GM21786 (cell line): ENCODE measurements at regions not wholly inside any gene's neighbourhood (a gene's known extent, or its start where the extent isn't known, plus 50 kb on each side); places are given as distances from the start of the nearest gene placed in this dataset.

ENCODE experiments used
- ATAC-seq: cut with Tn5 transposase; IDR thresholded peaks from one replicate; pipeline ENCODE4 v1.9.1; 2021; ENCODE audit not compliant: unreplicated experiment

DNA sequence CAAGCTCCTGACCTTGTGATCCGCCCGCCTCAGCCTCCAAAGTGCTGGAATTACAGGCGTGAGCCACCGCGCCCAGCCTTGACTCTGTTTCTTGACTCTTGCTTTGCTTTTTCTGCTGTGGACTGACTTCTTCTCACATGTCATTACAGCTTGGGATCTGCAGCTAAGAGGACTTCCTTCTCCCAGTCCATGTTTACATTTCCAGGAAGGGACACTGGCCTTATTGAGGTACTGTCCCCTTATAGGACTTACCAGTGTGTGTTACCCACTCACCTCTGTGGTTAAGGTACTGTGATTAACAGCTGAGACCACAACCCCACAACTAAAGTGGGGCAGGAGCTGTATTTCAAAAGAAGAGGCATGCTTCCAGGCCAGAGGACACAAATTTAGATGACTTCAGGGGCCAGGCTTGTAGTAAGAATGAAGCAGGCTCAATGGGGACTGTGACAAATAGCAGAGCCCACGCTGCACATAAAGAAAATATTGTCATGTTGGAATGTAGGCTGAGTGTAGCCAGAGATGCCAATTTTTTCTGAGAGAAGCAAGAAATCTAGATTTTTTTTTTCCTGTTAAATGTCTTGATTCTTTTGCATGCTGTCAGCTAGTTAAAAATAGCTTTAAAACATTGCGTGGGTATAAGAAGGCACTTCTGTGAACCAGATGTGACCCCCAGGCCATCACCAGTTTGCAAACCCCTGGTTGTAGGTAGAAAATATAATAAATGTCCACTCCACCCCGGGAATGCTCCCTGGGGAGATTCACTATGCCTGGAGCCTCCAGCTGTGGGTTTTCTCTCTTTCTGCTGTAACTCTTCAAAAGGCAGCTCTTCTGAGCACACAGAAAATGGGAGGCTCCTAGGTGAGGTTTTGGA is 75.0 kb downstream of the PTPDC1 start:
- ATAC-seq = no peak

DNA sequence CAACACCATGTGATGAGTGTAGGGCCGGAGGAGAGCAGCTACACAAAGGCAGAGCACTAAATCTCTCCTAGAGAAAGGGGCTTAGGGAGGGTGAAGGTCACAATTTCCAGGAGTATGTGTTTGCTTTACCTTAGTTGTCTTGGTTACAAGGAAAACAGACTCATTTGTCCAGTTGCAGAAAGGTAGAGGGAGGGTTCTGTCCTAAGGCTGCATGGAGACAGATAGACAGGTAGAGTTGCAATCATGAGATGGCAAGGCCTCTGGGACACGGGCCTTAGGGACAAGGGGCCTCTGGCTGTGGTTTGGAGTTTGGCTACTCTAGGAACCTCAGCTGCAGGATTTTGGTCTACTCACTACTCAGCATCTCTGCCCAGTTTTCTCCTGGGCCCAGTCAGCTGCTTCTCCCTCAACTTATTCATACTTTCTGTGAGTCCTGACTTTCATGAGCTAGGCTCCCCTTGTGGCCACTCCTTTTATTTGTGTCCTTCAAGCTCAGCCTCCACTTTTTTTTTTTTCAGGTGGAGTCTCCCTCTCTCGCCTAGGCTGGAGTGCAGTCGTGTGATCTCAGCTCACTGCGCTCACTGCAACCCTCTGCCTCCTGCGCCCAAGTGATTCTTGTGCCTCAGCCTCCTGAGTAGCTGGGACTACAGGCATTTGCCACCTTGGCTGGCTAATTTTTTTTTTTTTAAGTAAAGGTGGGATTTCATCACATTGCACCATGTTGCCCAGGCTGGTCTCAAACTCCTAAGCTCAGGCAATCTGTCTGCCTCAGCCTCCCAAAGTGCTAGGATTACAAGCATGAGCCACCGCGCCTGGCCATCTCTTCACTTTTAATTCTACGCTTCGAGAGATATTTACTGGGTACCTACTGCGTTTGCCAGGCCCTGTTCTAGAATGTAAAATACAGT is 76.6 kb downstream of the PTPDC1 start:
- ATAC-seq = no peak

DNA sequence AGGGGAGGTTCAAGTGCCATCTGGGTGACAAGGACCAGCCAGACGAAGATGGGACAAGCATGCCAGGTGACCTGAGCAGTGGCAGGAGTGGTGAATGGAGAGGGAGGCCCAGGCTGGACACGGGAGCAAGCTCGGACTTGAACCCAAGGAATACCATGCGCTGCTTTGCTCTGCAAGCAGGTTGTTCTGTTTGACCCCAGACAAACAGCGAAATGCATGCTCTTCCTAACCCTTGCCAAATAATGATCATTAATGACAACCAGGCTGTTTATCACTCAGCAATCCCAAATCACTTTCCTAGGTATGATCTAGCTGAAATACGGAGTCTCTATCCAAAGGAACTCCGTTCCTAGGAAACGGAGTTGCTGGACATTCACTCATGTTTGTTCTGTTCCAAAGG is 77.4 kb downstream of the PTPDC1 start:
- no peak for ATAC-seq

DNA sequence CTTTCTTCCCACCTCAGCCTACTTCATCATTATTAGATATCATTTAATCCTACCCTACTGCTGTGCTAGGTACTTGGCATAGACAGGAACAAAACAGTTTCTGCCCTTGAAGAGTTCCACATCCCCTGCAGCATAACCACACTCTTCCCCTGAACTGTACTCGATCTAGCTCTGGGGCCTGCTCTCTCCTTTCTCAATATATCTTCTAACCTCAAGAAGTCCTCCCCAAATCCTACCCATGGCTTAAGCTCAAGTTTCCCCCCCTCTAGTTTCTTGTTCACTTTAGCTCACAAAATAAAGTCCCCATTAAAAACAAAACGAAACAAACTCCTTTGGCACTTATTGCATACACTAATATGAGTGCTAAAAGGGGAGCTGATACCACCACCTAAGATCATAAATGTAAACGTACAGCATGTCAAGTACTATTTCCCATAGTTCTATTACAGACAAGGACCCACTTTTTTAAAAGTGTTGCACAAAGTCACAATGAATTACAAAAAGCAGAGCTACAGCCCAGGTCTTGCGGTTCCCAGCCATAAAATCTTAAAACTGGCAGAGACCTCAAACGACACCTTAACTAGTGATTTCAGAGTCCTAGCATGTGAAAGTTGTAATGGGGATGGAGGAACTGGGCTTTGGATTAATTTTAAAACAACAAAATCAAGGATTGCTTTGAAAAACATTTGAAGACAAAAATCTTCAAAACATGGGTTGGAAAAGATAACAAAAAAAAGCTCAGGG is 80.7 kb downstream of the PTPDC1 start:
- ATAC-seq = no peak

DNA sequence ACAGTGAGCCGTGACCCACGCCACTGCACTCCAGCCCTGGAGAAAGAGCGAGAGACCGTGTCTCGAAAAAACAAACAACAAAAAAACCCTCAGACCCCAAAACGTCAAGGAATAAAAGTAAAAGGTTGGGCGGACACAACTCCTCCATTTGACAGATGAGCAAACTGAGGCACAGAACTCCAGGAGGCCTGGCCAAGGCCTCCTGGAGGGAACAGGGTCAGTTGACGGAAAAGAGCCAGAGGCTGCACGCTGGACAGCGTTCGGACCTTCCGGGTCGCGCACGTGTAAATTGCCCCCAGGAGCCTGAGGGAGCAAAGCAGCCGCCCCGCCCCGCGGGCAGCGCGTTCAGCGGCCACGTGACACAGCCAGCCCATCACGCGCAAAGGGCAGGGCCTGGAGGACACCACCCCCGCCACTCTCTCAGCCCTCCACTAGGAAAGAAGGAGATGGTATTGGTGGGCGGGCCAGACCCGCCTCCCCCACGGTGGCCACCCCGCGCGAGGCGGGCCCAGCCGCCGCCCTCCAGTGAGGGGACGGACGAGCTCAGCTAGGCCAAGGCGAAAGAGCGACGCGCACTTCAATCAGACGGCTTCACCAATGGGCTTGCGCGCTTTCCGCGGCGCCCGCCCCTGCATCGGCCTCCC is 81.5 kb downstream of the PTPDC1 start:
- ATAC-seq = peak; percentile 88

DNA sequence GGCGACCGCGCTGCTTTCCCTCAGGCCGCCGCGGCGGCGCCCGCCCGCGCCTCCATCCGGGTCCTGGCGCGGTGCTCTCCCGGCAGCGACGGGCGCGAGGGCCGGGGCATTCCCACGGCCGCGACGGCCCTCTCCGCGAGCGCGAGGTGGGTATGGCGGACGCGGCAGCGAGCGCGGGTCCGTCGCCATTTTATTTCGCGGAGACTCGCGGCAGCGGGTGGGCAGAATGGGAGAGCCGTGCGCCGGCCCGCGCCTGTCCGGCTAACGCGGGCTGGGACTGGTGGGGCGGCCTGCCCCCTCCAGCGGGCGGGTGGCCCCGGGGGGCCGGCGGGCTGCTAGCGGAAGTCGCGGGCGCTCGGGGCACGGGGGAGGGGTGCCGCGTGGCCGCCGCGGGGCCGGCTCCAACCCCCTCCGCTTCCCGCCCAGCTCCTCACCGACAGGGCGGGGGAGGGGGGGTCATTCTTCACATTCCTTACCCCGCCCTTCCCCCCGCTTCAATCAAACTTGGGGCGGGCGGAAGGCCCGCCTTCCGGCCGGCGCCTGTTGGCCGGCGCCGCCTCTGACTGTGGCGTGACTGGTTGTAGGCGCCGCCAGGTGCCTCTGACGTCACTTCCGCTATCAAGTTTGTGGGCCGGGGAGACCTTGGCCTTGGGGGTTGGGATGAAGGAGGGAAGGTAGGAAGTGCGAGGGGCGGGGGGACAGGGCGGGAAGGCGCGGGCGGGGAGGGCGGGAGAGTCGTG is 82.1 kb downstream of the PTPDC1 start:
- peak; percentile 54 for ATAC-seq

DNA sequence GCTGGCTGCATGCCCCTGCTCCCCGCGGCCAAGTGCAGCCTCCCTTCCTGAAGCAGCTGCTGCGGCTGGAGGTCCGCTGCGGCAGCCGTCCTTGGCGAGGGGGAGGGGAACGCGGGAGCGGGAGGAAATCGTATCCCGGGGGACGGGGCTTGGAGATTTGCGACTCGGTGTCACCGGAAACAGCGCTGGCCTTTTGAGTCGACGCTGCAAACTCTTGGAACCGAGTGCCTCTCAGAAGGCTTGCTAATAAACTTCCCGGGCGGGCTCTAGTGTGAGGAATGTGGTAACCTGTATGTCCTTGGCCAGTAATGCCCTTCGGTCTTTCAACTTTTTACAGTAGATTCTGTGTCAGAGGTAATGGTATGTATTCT is 82.7 kb downstream of the PTPDC1 start:
- ATAC-seq = no peak

DNA sequence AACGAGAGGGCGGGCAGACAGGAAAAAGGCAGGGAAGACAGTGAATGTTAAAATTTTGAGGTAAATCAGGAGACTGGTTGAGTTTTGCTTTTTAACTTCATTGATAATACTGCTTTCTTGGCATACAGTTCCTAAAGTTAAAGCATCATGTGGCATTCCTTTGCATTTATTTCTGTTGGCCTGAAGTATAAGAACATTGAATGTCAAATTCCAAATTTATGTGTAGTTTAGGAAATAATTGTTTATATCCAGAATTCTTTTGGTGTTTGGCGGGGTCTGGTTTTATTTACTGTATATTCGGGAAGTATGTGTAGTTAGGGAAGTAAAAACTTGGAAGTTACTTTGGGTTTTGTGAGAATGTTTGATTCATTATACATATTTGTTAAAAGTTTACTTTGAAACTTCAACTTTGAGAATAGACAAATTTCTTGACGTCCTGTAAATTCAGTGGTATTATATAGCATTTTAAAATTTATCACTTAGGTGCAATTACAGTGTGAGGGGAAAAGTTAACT is 83.2 kb downstream of the PTPDC1 start:
- no peak for ATAC-seq

DNA sequence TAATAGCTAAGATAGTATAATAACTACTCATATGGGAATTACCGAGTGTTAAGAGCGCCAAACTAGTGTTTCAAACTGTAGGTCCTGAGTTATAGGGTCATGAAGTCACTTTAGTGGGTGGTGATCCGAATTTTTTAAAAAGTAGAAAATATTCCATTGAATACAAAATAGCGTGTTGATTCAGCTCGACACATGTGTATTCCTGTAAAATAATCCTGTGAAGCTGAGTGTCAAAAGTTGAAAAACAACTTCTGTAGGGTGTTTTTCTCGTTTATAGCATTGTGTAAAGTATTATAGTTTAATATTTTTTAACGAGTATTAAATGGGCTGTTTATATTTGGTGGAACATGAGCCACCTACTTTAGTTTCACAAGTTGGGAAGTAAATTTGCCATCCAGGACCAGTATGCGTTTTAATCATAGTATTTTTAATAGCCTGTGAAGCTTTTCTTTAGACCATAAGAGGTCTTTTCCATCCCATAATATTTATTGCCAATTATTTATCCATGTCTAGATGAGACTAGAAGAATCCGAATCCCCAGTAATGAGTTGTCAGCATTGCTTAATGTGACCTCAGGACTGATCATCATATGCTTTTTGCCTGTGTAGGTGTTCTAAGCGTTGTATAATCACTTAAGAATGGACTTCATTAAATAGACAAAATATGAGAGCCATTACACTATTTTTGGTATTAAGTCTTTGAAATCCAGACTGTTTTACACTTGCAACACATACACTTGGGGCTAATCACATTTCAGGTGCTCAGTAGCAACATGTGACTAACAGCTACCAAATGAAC is 84.1 kb downstream of the PTPDC1 start:
- ATAC-seq = no peak

DNA sequence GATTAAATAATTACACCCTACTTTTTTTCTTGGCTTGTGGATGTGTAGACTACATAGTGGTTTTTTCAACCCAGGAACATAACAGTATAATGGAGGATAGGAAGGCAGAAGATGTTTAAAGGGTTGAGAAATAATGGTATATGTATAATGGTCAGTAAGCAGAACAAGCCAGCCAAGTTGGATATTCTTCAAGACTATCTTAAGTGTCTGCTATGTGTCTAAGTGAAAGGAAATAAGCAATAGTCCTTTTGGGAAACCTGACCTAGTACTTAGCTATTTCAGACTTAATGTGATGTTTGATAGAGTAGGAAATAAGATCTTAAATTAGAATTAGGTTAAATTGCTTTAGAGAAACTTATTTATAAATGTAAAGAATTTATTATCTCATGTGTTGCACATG is 85.7 kb downstream of the PTPDC1 start:
- ATAC-seq = no peak

DNA sequence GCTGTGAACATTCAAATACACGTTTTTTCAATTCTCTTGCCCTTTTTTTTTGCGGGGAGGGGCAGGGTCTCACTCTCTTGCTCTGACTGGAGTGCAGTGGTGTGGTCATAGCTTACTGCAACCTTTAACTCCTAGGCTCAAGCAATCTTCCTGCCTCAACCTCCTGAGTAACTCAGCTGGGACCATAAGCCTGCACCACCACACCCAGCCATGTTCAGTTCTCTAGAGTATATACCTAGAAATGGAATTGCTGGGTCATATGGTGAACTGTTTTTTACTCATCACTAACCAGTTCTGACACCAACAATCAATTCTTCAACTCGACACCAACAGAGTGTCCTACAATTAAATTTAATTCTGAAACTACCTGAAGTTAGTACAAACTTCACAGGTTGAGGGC is 85.5 kb upstream of the ZNF169 start:
- no peak for ATAC-seq

DNA sequence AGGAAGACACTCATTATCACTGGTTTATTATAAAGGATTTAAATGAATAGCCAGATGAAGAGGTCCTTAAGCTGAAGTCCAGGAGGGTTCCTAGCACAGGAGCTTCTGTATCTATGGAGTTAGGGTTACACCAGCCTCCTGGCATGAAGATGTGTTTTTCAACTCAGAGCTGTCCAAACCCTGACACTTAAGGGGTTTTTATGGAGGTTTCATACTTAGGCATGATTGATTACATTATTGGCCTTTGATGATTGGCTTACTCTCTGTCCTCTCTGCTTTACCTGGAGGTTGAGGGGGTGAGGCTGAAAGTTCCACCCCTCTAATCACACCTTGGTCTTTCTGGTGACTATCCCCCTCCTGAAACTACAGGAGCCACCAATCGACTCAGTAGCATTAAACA is 84.9 kb upstream of the ZNF169 start:
- ATAC-seq = no peak

DNA sequence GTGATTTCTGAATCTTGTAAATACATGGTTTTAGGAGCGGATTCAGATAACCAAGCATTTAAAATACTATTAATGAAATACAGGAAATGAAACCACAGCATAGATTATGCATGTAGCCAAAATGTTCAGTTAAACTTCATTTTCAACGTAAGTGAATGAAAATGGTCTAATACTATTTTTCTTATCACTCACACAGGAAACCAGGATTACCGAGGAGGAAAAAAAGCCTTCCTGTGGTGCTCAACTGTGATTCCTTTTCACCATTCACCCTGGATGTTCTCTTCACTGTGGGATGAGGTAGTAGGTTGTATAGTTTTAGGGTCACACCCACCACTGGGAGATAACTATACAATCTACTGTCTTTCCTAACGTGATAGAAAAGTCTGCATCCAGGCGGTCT is 83.4 kb upstream of the ZNF169 start:
- no peak for ATAC-seq

DNA sequence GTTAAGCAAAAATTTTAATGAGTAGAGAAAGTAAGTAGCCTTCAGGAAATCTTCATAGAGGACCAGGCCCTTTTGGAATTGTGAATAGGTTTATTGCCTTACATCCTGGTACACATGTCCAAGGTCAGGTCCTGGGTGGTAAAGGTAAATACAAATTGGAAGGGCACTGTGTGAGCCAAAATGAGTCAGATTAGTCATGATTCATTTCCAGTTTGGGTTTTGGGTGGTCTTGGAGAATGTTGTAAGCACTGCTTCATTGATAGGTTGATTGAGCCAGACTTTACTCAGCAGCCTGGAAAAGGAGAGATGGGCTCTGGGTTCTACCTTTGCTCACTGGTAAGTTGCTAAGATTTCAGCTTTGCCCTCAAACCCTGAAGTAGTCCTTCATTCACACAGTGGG is 82.5 kb upstream of the ZNF169 start:
- no peak for ATAC-seq

DNA sequence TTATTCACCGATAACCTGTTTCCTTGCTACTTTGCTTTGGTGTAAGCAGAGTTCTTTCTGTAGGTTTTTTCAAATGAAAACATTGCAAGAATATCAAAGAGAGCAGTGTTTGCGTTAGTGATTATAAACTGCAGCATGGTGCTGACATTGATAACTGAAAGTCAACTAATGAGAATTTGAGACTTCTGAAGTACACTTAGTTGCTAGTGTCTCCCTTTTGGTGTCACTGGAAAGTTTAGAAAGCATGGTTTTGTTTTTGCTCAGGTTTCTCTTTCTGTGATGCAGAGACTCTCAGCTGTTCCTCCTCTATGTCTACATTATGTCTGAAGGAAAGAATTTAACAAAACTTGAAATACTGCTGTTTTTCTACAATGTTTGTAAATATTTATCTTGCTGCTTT is 80.2 kb upstream of the ZNF169 start:
- peak; percentile 63 for ATAC-seq

DNA sequence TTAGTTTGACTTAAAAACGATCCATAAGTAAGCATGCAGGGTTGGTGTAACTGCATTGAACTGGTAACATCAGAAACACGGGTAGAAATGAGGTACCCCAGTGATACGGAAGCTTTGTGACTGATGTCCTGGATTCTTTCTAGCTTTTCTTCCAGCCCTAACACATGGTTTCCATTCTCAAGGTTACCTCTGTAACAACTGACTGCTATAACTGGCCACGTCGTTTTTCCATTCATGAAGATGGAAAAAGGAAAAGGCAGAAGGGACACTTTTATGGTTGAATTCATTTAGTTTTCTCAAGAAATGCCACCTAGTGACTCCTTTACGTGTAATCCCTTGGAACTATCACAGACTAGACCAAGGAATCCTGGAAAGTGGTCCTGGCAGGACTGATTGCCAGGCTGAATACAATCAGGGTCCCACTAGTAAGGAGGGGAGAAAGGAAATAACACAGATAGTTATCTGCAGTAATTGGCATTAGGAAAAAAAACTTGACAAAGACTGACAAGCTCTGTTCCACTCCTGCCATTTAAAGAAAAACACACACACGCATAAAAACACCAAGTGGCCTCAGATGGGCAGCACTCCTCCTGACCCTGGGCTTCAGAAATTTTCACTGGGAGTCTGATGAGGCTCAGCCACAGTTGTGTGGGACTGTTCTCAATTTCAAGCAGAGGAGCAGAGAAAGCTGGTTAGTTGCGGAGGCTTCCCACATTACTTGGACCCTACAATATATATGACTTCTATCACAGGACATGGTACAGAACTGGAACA is 77.5 kb upstream of the ZNF169 start:
- no peak for ATAC-seq

DNA sequence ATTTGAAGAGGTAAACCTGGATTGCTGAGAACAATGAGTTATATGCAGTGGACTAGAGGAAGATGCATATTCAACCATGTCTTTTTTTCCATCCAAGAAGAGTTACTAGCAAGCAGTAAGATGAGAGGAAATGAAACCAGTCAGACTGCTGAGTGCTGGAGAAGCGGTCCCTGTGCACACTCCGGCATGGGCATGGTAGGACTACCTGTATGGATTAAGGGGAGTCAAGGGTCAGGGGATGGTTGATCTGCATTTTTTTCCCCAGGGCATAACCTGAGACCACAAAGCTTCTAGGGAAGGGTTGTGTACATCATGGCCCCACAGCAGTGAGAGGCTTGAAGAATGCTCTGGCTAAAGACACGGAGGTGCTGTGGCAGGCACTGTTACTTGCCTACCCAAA is 76.6 kb upstream of the ZNF169 start:
- ATAC-seq = no peak

DNA sequence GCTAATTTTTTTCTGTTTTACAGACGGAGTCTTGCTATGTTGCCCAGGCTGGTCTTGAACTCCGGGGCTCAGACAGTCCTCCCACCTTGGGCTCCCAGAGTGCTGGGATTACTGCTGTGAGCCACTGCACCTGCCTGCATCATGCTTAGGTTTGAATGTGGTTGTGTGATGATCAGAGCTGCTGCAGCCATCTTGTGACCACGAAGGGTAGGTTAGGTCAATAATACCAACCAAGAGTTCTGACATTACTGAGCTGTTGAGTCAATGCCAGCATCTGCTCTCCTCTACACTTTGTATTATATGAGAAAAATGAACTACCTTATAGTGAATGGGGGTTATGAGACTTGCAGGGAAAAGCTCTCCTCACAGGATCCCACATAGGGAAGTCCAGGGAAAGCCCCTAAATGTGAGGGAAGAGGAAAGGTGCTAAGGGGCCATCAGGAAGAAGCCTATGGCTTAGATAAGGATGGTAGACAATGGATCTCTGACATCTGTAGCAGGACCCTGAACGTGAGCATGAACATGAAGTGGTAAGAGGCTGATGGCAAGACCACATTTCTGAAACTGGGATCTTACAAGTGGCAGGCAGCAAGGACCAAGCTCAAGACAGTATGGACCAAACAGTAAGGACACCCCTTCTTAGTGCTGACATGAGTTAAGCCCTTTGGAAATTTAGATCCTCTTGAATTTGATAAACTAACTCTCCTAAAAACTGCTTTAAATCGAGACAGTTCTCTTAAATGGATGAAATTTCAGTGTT is 75.7 kb upstream of the ZNF169 start:
- no peak for ATAC-seq
